ENCODE measurements at regions not wholly inside any gene's neighbourhood (a gene's known extent, or its start where the extent isn't known, plus 50 kb on each side); places are given as distances from the start of the nearest gene placed in this dataset.

- TF ChIP-seq SIN3A (IDR thresholded peaks at IDR 0.05; ENCODE audit: borderline replicate concordance, insufficient read depth, low read depth, low read length): no peak
- TF ChIP-seq, protein P1, sequence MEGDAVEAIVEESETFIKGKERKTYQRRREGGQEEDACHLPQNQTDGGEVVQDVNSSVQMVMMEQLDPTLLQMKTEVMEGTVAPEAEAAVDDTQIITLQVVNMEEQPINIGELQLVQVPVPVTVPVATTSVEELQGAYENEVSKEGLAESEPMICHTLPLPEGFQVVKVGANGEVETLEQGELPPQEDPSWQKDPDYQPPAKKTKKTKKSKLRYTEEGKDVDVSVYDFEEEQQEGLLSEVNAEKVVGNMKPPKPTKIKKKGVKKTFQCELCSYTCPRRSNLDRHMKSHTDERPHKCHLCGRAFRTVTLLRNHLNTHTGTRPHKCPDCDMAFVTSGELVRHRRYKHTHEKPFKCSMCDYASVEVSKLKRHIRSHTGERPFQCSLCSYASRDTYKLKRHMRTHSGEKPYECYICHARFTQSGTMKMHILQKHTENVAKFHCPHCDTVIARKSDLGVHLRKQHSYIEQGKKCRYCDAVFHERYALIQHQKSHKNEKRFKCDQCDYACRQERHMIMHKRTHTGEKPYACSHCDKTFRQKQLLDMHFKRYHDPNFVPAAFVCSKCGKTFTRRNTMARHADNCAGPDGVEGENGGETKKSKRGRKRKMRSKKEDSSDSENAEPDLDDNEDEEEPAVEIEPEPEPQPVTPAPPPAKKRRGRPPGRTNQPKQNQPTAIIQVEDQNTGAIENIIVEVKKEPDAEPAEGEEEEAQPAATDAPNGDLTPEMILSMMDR (IDR thresholded peaks at IDR 0.05): no peak
- TF ChIP-seq POLR2AphosphoS5 (IDR thresholded peaks at IDR 0.05; ENCODE audit: low read depth, low read length): no peak
Observed at GRCh38 chr16:54672500-54672899, 258.2 kb upstream of the IRX5 start.
